NCI-H2107 (cell line): ENCODE measurements at regions not wholly inside any gene's neighbourhood (a gene's known extent, or its start where the extent isn't known, plus 50 kb on each side); places are given as distances from the start of the nearest gene placed in this dataset.

Source experiments
- DNase-seq: peaks from one replicate; lab custom pipeline; 2025; lab: John Stamatoyannopoulos, UW

DNA sequence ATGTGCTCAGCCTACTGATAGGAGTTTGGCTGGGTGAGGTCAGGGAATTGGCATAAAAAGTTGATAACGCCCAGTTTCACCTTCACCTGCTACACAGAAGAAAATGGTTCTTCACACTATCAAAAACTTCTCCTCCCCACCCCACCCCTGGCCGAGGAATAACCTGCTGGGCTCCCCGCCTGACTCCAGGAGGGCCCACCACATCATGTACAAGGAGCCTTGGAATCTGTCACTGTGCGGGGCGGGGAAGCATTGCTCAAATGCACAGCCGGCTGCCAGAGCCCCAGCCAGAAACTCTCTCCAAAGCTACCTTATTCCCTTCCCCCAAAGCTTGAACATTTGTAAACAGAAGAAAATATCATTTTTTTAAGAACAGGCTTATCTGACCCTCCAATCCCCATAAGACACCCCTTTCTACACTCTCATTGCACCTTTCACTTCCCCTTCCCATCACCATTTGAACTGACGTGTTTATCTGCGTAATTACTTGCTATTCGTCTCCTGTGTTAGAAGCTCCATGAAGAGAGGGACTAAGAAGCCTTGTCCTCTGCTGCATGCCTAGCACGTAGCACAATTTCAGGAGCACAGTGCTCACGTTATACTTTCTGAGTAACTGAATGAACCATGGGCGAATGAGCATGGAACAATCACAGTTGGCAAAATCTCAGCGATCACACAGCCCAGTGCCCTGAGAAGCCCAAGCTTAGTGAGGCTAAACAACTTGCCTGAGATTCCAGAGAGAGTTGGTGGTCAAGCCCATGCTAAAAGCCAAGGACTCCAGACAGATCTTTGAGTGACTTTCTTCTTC is 82.9 kb downstream of the HES1 start:
- no peak for DNase-seq

GRCh38 chr3:194219826-194220410 is 84.0 kb downstream of the HES1 start:
- no peak for DNase-seq

DNA sequence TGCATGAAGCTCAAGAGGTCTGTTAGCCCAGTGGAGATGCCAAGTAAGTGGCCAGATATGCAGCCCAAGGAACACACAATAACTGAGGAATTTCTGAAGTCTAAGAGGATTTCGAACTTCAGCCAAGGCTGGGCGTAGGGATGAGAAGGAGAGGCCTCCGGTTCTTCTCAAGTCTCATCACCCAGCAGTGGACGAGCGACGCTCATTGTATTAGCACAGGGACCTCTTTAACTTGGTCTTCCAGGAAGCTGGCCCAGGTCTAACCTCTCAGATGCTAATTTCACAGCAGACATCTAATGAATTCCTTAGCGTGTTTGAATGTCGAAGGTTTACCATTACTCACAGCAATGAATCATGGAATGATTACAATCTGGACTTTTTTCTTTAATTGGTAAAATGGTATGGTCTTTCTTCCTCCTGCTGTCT is 85.0 kb downstream of the HES1 start:
- no peak for DNase-seq

DNA sequence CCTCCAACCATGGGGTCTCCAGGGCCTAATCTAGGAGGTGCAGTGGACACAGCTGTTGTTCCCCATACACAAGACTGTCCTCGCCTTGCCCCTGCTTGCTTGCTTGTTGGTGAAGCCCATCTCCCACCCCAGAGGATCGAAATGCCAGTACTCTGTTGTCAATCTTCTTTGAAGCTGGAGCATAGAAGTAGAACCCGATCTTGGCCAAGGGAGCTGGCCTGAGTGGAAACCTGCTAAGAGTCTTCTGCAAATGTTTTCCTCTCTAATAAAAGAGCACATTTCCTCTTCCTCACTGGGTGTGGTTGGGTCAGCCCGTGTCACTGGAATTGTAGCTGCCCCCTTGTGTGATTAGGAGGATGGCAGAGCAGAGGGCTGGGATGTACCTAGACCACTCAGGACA is 85.4 kb downstream of the HES1 start:
- DNase-seq: no peak

- DNase-seq: no peak
Observed at GRCh38 chr3:194223951-194224350, 88.0 kb downstream of the HES1 start.

- DNase-seq: no peak
Observed at GRCh38 chr3:194224471-194225417, 88.8 kb downstream of the HES1 start.

DNA sequence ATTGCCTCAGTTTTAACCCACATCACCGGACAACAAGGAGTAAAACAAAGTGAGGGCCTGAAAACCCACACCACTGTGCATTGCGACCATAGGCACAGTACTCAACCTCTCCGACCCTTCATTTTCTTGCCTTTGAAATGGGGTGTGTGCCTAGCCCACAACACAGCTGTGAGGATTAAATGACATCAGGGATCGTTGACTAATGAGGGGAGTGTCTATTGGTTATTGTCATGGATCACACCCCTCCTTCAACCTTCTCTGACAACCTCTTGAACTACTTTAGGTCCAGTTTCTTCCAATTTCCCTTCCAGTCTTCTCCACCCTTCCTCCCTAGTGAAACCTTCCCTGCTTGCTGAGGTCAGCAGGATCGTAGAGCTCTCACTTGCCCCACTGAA is 89.5 kb downstream of the HES1 start:
- no peak for DNase-seq

GRCh38 chr3:194225988-194226663 is 90.2 kb downstream of the HES1 start:
- DNase-seq: no peak

- DNase-seq: no peak
Observed at GRCh38 chr3:194231929-194232832, 96.2 kb downstream of the HES1 start.

DNA sequence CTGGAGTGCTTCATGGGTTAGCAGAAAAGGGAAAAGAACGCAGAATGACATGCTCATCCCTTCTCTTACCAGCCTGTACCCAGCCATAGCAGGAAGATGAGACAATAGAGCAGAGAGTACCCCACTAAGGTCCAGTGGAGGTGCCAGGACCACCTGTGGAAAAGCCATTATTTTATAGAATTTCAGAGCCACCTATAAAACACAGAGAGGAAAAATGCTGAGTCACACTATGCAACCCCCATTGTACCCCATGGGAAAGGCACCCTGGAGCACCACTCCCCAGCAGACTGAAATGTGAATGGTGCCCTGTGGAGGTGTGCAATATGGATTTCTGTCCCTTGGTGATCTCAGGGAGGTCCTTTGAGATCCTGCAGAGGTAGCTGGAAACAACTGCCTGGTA is 97.2 kb downstream of the HES1 start:
- no peak for DNase-seq

DNA sequence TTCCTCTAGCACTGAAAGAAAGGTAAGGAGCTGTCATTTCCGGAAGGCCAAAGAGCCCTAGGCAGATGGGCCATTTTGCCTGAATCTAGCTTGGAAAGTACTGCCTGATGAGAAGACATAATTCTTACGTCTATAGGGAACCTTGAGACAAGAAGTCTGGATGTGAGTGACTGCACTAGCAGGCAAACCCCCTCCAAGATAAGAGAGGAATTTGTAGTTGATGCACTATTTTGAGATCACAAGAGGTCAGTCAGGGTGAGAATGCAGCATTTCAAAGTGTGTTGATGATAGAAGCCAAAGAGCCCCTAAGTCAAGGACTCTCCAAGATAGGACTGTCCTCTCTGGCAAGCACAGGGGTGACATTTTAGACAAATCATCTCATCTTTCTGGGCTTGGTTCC is 99.2 kb downstream of the HES1 start:
- DNase-seq: no peak

DNA sequence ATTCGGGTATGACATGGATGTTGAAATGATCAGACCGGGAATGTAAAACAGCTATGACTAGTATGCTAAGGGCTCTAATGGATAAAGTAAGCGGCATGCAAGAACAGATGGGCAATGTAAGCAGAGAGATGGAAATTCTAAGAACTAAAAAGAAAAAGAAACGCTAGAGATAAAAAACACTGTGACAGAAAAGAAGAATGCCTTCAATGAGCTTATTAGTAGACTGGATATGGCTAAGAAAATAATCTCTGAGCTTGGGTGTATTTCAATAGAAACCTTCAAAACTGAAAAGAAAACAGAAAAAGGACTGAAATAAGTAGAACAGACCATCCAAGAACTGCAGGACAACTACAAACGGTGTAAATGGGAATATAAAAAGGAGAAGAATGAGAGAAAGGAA is 101.2 kb downstream of the HES1 start:
- no peak for DNase-seq

- DNase-seq: no peak
Observed at GRCh38 chr3:194240766-194241165, 104.8 kb downstream of the HES1 start.

DNA sequence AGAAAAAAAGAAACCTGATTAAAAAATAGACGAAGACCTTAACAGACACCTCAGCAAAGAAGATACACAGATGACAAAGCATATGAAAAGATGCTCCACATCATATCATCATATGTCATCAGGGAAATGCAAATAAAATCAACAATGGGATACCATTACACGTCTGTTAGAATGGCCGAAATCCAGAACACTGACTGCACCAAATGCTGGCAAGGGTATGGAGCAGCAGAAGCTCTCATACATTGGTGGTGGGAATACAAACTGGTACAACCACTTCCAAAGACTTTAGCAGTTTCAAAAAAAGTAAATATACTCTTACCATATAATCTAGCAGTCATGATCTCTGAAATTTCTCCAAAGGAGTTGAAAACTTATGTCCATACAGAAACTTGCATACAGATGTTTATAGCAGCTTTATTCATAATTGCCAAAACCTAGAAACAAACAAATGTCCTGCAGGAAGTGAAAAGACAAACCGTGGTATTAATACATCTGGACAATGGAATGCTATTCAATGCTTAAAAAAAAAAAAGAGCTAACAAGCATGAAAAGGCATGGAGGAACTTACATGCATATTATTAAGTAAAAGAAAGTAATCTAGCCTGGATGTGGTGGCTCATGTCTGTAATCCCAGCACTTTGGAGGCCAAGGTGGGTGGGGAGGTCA is 107.4 kb downstream of the HES1 start:
- DNase-seq: no peak

DNA sequence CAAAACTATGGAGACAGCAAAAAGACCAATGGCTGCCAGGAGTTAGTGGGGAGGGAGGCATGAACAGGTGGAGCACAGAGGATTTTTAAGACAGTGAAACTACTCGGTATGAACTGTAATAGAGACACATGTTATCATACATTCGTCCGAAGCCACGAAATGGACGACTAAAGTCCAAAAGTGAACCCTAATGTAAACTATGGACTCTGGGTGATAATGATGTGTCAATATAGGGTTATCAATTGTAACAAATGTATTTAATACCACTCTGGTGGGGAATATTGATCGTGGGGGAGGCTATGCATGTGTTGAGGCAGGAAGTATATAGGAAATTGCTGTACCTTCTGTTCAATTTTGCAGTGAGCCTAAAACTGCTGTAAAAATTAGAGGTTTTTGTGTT is 107.0 kb downstream of the CPN2 start:
- no peak for DNase-seq

GRCh38 chr3:194245474-194245873 is 105.7 kb downstream of the CPN2 start:
- no peak for DNase-seq

GRCh38 chr3:194245975-194246561 is 105.1 kb downstream of the CPN2 start:
- DNase-seq: no peak

- no peak for DNase-seq
Observed at GRCh38 chr3:194246709-194247349, 104.3 kb downstream of the CPN2 start.

GRCh38 chr3:194247350-194247740 is 103.8 kb downstream of the CPN2 start:
- no peak for DNase-seq
